ENCODE measurements at regions not wholly inside any gene's neighbourhood (a gene's known extent, or its start where the extent isn't known, plus 50 kb on each side); places are given as distances from the start of the nearest gene placed in this dataset.

DNA sequence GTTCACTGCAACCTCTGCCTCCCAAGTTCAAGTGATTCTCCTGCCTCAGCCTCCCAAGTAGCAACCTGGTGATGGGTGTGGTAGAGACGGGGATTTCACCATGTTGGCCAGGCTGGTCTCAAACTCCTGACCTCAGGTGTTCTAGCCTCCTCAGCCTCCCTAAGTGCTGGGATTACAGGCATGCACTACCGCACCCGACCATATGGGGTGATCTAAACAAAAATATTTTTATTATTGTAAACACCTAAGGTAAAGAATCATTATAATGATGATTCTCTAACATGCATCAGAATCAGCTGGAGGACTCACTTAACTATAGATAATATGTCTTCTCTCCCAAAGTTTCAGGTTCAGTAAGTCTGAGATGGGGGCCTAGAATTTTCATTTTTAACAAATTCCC, 96.2 kb upstream of the ALG10 start:
- TF ChIP-seq, protein P1, sequence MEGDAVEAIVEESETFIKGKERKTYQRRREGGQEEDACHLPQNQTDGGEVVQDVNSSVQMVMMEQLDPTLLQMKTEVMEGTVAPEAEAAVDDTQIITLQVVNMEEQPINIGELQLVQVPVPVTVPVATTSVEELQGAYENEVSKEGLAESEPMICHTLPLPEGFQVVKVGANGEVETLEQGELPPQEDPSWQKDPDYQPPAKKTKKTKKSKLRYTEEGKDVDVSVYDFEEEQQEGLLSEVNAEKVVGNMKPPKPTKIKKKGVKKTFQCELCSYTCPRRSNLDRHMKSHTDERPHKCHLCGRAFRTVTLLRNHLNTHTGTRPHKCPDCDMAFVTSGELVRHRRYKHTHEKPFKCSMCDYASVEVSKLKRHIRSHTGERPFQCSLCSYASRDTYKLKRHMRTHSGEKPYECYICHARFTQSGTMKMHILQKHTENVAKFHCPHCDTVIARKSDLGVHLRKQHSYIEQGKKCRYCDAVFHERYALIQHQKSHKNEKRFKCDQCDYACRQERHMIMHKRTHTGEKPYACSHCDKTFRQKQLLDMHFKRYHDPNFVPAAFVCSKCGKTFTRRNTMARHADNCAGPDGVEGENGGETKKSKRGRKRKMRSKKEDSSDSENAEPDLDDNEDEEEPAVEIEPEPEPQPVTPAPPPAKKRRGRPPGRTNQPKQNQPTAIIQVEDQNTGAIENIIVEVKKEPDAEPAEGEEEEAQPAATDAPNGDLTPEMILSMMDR (conservative IDR thresholded peaks at IDR 0.05; ENCODE audit: low read depth, low read length), result no peak
- TF ChIP-seq EZH2phosphoT487 (IDR thresholded peaks at IDR 0.05; ENCODE audit: borderline replicate concordance, low read length), result no peak

Data from PC-3 (cell line).